NT2/D1 (cell line): ENCODE measurements at regions not wholly inside any gene's neighbourhood (a gene's known extent, or its start where the extent isn't known, plus 50 kb on each side); places are given as distances from the start of the nearest gene placed in this dataset.

ENCODE experiments used
- SUZ12 ChIP-seq: IDR thresholded peaks from 2 replicates; pipeline ENCODE4 v1.6.1; 2011; ENCODE audit not compliant: insufficient read length, insufficient read depth; ENCODE audit errors: extremely low read depth
- YY1 ChIP-seq: IDR thresholded peaks from 2 replicates; pipeline ENCODE4 v1.6.1; 2011; ENCODE audit not compliant: insufficient read length, insufficient read depth

GRCh38 chr7:114102131-114102530, 183.3 kb upstream of the PPP1R3A start:
- no peak for TF ChIP-seq YY1
- no peak for TF ChIP-seq SUZ12
